ENCODE measurements at regions not wholly inside any gene's neighbourhood (a gene's known extent, or its start where the extent isn't known, plus 50 kb on each side); places are given as distances from the start of the nearest gene placed in this dataset.

- TF ChIP-seq, protein P1, sequence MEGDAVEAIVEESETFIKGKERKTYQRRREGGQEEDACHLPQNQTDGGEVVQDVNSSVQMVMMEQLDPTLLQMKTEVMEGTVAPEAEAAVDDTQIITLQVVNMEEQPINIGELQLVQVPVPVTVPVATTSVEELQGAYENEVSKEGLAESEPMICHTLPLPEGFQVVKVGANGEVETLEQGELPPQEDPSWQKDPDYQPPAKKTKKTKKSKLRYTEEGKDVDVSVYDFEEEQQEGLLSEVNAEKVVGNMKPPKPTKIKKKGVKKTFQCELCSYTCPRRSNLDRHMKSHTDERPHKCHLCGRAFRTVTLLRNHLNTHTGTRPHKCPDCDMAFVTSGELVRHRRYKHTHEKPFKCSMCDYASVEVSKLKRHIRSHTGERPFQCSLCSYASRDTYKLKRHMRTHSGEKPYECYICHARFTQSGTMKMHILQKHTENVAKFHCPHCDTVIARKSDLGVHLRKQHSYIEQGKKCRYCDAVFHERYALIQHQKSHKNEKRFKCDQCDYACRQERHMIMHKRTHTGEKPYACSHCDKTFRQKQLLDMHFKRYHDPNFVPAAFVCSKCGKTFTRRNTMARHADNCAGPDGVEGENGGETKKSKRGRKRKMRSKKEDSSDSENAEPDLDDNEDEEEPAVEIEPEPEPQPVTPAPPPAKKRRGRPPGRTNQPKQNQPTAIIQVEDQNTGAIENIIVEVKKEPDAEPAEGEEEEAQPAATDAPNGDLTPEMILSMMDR (IDR thresholded peaks at IDR 0.05; ENCODE audit: unreplicated experiment), result no peak
- no peak overlapping the region for H3K4me3 Mint-ChIP-seq (ENCODE audit: unreplicated experiment)
- no peak overlapping the region for H3K27ac Mint-ChIP-seq (ENCODE audit: unreplicated experiment)
- H3K27me3 Mint-ChIP-seq (ENCODE audit: unreplicated experiment), result peaks cover 3% of the 10 kb centered on the region
- H3K9me3 Mint-ChIP-seq (ENCODE audit: unreplicated experiment), result no peaks in the 10 kb centered on the region
- no peaks in the 10 kb centered on the region for H3K36me3 Mint-ChIP-seq (ENCODE audit: low read depth, unreplicated experiment)
- peaks cover 22% of the 10 kb centered on the region for H3K4me1 Mint-ChIP-seq (ENCODE audit: unreplicated experiment)
- DNase-seq (ENCODE audit: low spot score), result no peak
Measured at GRCh38 chr2:234845602-234846590, 105.9 kb upstream of the SH3BP4 start.

- DNase-seq (ENCODE audit: low spot score), result no peak
- peaks cover 3% of the 10 kb centered on the region for H3K27me3 Mint-ChIP-seq (ENCODE audit: unreplicated experiment)
- H3K36me3 Mint-ChIP-seq (ENCODE audit: low read depth, unreplicated experiment), result no peaks in the 10 kb centered on the region
- H3K4me1 Mint-ChIP-seq (ENCODE audit: unreplicated experiment), result peaks cover 32% of the 10 kb centered on the region
- H3K27ac Mint-ChIP-seq (ENCODE audit: unreplicated experiment), result no peak overlapping the region
- TF ChIP-seq, protein P1 (IDR thresholded peaks at IDR 0.05; ENCODE audit: unreplicated experiment), result no peak
- no peak overlapping the region for H3K4me3 Mint-ChIP-seq (ENCODE audit: unreplicated experiment)
- no peaks in the 10 kb centered on the region for H3K9me3 Mint-ChIP-seq (ENCODE audit: unreplicated experiment)
Measured at GRCh38 chr2:234843411-234843810, 108.4 kb upstream of the SH3BP4 start.

GRCh38 chr2:234842753-234843152, 109.1 kb upstream of the SH3BP4 start:
- no peaks in the 10 kb centered on the region for H3K36me3 Mint-ChIP-seq (ENCODE audit: low read depth, unreplicated experiment)
- H3K4me1 Mint-ChIP-seq (ENCODE audit: unreplicated experiment), result peaks cover 28% of the 10 kb centered on the region
- H3K27ac Mint-ChIP-seq (ENCODE audit: unreplicated experiment), result no peak overlapping the region
- no peak overlapping the region for H3K4me3 Mint-ChIP-seq (ENCODE audit: unreplicated experiment)
- DNase-seq (ENCODE audit: low spot score), result no peak
- TF ChIP-seq, protein P1 (IDR thresholded peaks at IDR 0.05; ENCODE audit: unreplicated experiment), result no peak
- H3K9me3 Mint-ChIP-seq (ENCODE audit: unreplicated experiment), result no peaks in the 10 kb centered on the region
- peaks cover 3% of the 10 kb centered on the region for H3K27me3 Mint-ChIP-seq (ENCODE audit: unreplicated experiment)

DNA sequence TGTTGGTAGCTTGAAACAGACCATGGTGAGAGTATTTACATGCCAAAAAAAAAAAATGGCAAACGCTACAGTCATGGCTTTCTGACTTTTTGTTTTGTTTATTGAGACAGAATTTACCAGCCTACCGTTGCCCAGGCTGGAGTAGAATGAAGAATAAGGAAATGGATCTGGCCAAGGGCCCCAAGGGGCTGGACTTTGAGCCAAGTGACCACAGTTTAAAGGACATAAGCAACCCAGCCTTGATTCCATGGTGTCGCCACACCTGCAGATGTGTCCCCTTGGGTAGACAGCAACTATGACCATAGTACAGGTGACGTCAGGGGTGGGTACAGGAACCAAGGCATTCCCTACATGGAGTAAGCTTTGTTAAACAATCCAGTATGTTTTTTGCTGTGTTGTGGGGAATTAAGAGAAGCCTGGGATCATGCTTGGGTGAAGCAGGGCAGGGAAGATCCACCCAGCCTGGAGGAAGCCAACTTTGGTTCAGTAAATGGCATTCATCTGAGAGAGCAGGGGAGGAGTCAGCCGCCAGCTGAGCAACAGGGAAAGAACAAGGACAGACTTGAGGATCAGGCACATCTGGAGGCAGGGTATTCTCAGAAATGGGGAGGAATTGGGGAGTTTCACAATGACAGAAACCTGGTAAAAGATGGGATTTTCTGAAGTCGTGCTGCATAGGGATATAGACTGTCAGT, 110.3 kb upstream of the SH3BP4 start:
- Mint-ChIP-seq H3K36me3 (ENCODE audit: low read depth, unreplicated experiment) (no peaks in the 10 kb centered on the region), H3K9me3 (ENCODE audit: unreplicated experiment) (no peaks in the 10 kb centered on the region), H3K4me3 (ENCODE audit: unreplicated experiment) (no peak overlapping the region), H3K27me3 (ENCODE audit: unreplicated experiment) (no peaks in the 10 kb centered on the region), H3K4me1 (ENCODE audit: unreplicated experiment) (peaks cover 26% of the 10 kb centered on the region), H3K27ac (ENCODE audit: unreplicated experiment) (no peak overlapping the region)
- TF ChIP-seq, protein P1 (IDR thresholded peaks at IDR 0.05; ENCODE audit: unreplicated experiment), result no peak
- no peak for DNase-seq (ENCODE audit: low spot score)
